IMR-90 (cell line): ENCODE measurements at regions not wholly inside any gene's neighbourhood (a gene's known extent, or its start where the extent isn't known, plus 50 kb on each side); places are given as distances from the start of the nearest gene placed in this dataset.

ENCODE experiments used
- ATAC-seq: fragments of 200-7000 bp; cut with Tn5 transposase; 2 replicates; pipeline ENCODE4 v1.9.1; 2020; ENCODE audit warnings: low read depth, mild to moderate bottlenecking, moderate library complexity
- BruUV-seq: library from RNA; stranded (reverse); fragments of 400-500 nt; replicated peaks from 2 replicates; lab custom pipeline; 2021; lab: Mats Ljungman, UMichigan
- CTCF ChIA-PET: fragments of 300-600 bp; formaldehyde crosslinking; extraction: SDS; loops from one replicate; lab custom pipeline; 2021; ENCODE audit warnings: antibody characterized with exemption; lab: Yijun Ruan, JAX
- POLR2A ChIA-PET: fragments of 300-600 bp; sonication (Branson Sonifier 250); formaldehyde crosslinking; loops from one replicate; lab custom pipeline; 2022; ENCODE audit warnings: antibody characterized with exemption; ENCODE audit not compliant: unreplicated experiment; lab: Charles Lee
- DNase-seq: peaks from one replicate; pipeline ENCODE4 v3.0.0; 2013
- H2AFZ ChIP-seq: replicated peaks from 2 replicates; pipeline ENCODE3; 2013; ENCODE audit warnings: low read length, mild to moderate bottlenecking; ENCODE audit not compliant: poor library complexity
- H2AK5ac ChIP-seq: 2 replicates; pipeline ENCODE4 v1.6.1; 2013; ENCODE audit warnings: low read depth, low read length, inconsistent platforms
- H2AK9ac ChIP-seq: replicated peaks from 2 replicates; pipeline ENCODE3; 2013; ENCODE audit warnings: mild to moderate bottlenecking, low read depth, low read length, moderate library complexity; ENCODE audit not compliant: poor library complexity
- H2BK120ac ChIP-seq: 2 replicates; pipeline ENCODE4 v1.6.1; 2013; ENCODE audit warnings: low read depth, low read length, inconsistent platforms
- H2BK15ac ChIP-seq: 3 replicates; pipeline ENCODE4 v1.6.1; 2013; ENCODE audit warnings: low read depth, low read length, inconsistent platforms
- H2BK20ac ChIP-seq: 2 replicates; pipeline ENCODE4 v1.6.1; 2013; ENCODE audit warnings: low read depth, mild to moderate bottlenecking, inconsistent platforms, low read length, moderate library complexity
- H2BK5ac ChIP-seq: 2 replicates; pipeline ENCODE4 v1.6.1; 2013; ENCODE audit warnings: mild to moderate bottlenecking, low read depth, low read length, inconsistent platforms; ENCODE audit not compliant: poor library complexity, severe bottlenecking
- H3K14ac ChIP-seq: replicated peaks from 2 replicates; pipeline ENCODE4 v1.6.1; 2013; ENCODE audit warnings: low read depth, low read length, inconsistent platforms
- H3K18ac ChIP-seq: 2 replicates; pipeline ENCODE4 v1.6.1; 2013; ENCODE audit warnings: low read depth, low read length, control low read depth
- H3K23ac ChIP-seq: 2 replicates; pipeline ENCODE4 v1.6.1; 2013; ENCODE audit warnings: low read depth, low read length, inconsistent platforms
- H3K27ac ChIP-seq: 2 replicates; pipeline ENCODE4 v1.5.1; 2013; ENCODE audit warnings: mild to moderate bottlenecking, control low read depth, low read length; ENCODE audit not compliant: insufficient read depth
- H3K27me3 ChIP-seq: 2 replicates; pipeline ENCODE4 v1.6.1; 2013; ENCODE audit warnings: low read length; ENCODE audit not compliant: control insufficient read depth, insufficient read depth
- H3K36me3 ChIP-seq: 2 replicates; pipeline ENCODE4 v1.6.1; 2013; ENCODE audit warnings: low read length, mixed read lengths; ENCODE audit not compliant: control insufficient read depth, insufficient read depth
- H3K4ac ChIP-seq: 2 replicates; pipeline ENCODE4 v1.6.1; 2013; ENCODE audit warnings: low read depth, low read length, inconsistent platforms
- H3K4me1 ChIP-seq: 2 replicates; pipeline ENCODE4 v1.6.1; 2013; ENCODE audit warnings: low read length, mixed read lengths; ENCODE audit not compliant: control insufficient read depth, insufficient read depth
- H3K4me2 ChIP-seq: 2 replicates; pipeline ENCODE4 v1.6.1; 2013; ENCODE audit warnings: low read depth, mild to moderate bottlenecking, control low read depth, low read length, moderate library complexity
- H3K4me3 ChIP-seq: 2 replicates; pipeline ENCODE4 v1.5.1; 2013; ENCODE audit warnings: low read depth, mild to moderate bottlenecking, control low read depth, low read length, moderate library complexity; ENCODE audit not compliant: insufficient read depth
- H3K56ac ChIP-seq: 2 replicates; pipeline ENCODE4 v1.6.1; 2013; ENCODE audit warnings: low read length, inconsistent platforms; ENCODE audit not compliant: insufficient read depth; ENCODE audit errors: extremely low read depth
- H3K79me1 ChIP-seq, 2 experiments: 2 replicates each; pipeline ENCODE4 v1.6.1; 2013; ENCODE audit warnings: low read length in 2 of 2, inconsistent platforms in 1 of 2, low read depth in 1 of 2
- H3K9ac ChIP-seq: 2 replicates; pipeline ENCODE4 v1.6.1; 2013; ENCODE audit warnings: low read depth, low read length, control low read depth
- H3K9me1 ChIP-seq: 2 replicates; pipeline ENCODE4 v1.6.1; 2013; ENCODE audit warnings: low read length, inconsistent platforms; ENCODE audit not compliant: insufficient read depth
- H3K9me3 ChIP-seq: 2 replicates; pipeline ENCODE4 v1.6.1; 2013; ENCODE audit warnings: low read length; ENCODE audit not compliant: control insufficient read depth, insufficient read depth
- H4K20me1 ChIP-seq: 2 replicates; pipeline ENCODE4 v1.6.1; 2013; ENCODE audit warnings: low read length, inconsistent platforms; ENCODE audit not compliant: insufficient read depth
- H4K5ac ChIP-seq: 2 replicates; pipeline ENCODE4 v1.6.1; 2013; ENCODE audit warnings: mild to moderate bottlenecking, low read depth, low read length, control low read depth
- H4K8ac ChIP-seq, 2 experiments: 2 replicates each; pipeline ENCODE4 v1.6.1; 2013; ENCODE audit warnings: low read depth in 2 of 2, low read length in 2 of 2, control low read depth in 1 of 2, inconsistent platforms in 1 of 2
- H4K91ac ChIP-seq: 2 replicates; pipeline ENCODE4 v1.6.1; 2013; ENCODE audit warnings: low read depth, low read length, inconsistent platforms; ENCODE audit not compliant: insufficient read depth
- CHD1 ChIP-seq: IDR thresholded peaks from 2 replicates; pipeline ENCODE4 v1.6.1; 2012; ENCODE audit warnings: low read depth, low read length, improper control_type of control experiment
- NFE2L2 ChIP-seq: fragments of 150-350 bp; IDR thresholded peaks from 2 replicates; pipeline ENCODE4 v1.6.1; 2016; ENCODE audit warnings: low read depth, mild to moderate bottlenecking, low read length
- RFX5 ChIP-seq: IDR thresholded peaks from 2 replicates; pipeline ENCODE4 v1.8.0; 2012; ENCODE audit warnings: low read depth, mild to moderate bottlenecking, low read length, moderate library complexity
- WGBS, 2 experiments: methylation state at CpG; one replicate each; pipeline versions ENCODE4 v1.1.5 to v1.1.7; 2013; ENCODE audit warnings: missing lambda C conversion rate in 2 of 2; ENCODE audit not compliant: insufficient read length in 1 of 2; ENCODE audit errors: extremely low coverage in 2 of 2; 5-methylcytosine and 5-hydroxymethylcytosine counted together
- dilution Hi-C: fragments of 300-500 bp; cut with HindIII; formaldehyde crosslinking; loops from one replicate; pipeline ENCODE4 v1.14.3; 2018; ENCODE audit warnings: low sequenced_read_pairs; ENCODE audit not compliant: unreplicated experiment
- in situ Hi-C: fragments of 300-500 bp; cut with MboI; formaldehyde crosslinking; loops from 3 replicates; pipeline ENCODE4 v1.14.3; 2019; ENCODE audit warnings: low sequenced_read_pairs, inconsistent platforms, mixed read lengths
- intact Hi-C: fragments of 100-400 bp; cut with micrococcal nuclease; formaldehyde crosslinking; loops from 2 replicates; pipeline ENCODE4 v1.10.0; 2022
- TF ChIP-seq, protein P1 (sequence below): conservative IDR thresholded peaks from 2 replicates; pipeline ENCODE4 v1.5.1; 2012; ENCODE audit warnings: mild to moderate bottlenecking, low read depth, low read length, improper control_type of control experiment
- TF ChIP-seq, protein P2 (sequence below): fragments of 150-350 bp; IDR thresholded peaks from 2 replicates; pipeline ENCODE4 v1.6.1; 2017; ENCODE audit warnings: mild to moderate bottlenecking, antibody characterized with exemption, low read length, low read depth

DNA sequence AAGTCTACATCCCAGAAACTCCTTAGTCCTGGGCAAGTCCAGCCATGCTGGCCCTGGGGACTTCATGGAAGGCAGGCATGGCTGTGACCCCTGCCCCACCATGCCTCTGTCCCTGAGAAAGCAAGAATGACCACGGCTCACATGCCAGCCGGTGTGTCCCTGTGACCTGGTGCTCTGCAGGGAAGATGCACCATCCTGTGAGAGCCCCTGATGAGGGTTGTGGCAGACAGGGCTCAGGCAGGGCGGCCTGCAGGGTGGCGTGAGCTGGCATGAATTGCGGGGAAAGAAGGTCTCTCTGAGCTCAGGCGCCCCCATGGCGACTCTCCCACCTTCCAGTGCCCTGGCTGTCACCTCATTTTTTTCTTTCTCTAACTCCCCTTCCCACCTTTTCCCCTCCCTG lies 260.3 kb downstream of the RBFOX3 start:
- Histone ChIP-seq H3K18ac (no peak overlapping the region), H3K4me2 (no peak overlapping the region), H2BK20ac (no peak overlapping the region), H3K14ac (no peak overlapping the region), H3K27ac (no peak overlapping the region), H4K91ac (no peak overlapping the region), H3K4me1 (no peaks in the 10 kb centered on the region), H3K9ac (no peak overlapping the region), H3K4me3 (no peak overlapping the region), H3K36me3 (no peaks in the 10 kb centered on the region), H3K56ac (no peak overlapping the region), H3K9me3 (no peaks in the 10 kb centered on the region), H2AK5ac (no peak overlapping the region), H3K4ac (no peak overlapping the region), H2AFZ (no peak overlapping the region), H3K79me1 (no peaks in the 10 kb centered on the region), H4K8ac (no peak overlapping the region), H3K27me3 (peaks cover 11% of the 10 kb centered on the region), H4K5ac (no peak overlapping the region), H2AK9ac (no peak overlapping the region), H3K9me1 (no peaks in the 10 kb centered on the region), H3K23ac (no peak overlapping the region), H4K20me1 (no peaks in the 10 kb centered on the region), H2BK5ac (no peak overlapping the region), H2BK120ac (no peak overlapping the region), H2BK15ac (no peak overlapping the region)
- 43% methylated on average over 6 of the region's 7 CpGs; no CpG with 5 or more reads in 1 of the 2 experiments for WGBS, 2 experiments
- ChIA-PET POLR2A (no interaction called here), CTCF (no interaction called here)
- no peak for DNase-seq
- in situ Hi-C loops (no loop called here), dilution Hi-C loops (no loop called here), intact Hi-C loops (no loop called here)
- BruUV-seq: no TSS peak
- ATAC-seq: no peak
- TF ChIP-seq CHD1: no peak
- no peak for TF ChIP-seq NFE2L2
- TF ChIP-seq, protein P1, sequence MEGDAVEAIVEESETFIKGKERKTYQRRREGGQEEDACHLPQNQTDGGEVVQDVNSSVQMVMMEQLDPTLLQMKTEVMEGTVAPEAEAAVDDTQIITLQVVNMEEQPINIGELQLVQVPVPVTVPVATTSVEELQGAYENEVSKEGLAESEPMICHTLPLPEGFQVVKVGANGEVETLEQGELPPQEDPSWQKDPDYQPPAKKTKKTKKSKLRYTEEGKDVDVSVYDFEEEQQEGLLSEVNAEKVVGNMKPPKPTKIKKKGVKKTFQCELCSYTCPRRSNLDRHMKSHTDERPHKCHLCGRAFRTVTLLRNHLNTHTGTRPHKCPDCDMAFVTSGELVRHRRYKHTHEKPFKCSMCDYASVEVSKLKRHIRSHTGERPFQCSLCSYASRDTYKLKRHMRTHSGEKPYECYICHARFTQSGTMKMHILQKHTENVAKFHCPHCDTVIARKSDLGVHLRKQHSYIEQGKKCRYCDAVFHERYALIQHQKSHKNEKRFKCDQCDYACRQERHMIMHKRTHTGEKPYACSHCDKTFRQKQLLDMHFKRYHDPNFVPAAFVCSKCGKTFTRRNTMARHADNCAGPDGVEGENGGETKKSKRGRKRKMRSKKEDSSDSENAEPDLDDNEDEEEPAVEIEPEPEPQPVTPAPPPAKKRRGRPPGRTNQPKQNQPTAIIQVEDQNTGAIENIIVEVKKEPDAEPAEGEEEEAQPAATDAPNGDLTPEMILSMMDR: no peak
- TF ChIP-seq, protein P2, sequence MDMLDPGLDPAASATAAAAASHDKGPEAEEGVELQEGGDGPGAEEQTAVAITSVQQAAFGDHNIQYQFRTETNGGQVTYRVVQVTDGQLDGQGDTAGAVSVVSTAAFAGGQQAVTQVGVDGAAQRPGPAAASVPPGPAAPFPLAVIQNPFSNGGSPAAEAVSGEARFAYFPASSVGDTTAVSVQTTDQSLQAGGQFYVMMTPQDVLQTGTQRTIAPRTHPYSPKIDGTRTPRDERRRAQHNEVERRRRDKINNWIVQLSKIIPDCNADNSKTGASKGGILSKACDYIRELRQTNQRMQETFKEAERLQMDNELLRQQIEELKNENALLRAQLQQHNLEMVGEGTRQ: no peak
- TF ChIP-seq RFX5: no peak
